ENCODE measurements at regions not wholly inside any gene's neighbourhood (a gene's known extent, or its start where the extent isn't known, plus 50 kb on each side); places are given as distances from the start of the nearest gene placed in this dataset.

DNA sequence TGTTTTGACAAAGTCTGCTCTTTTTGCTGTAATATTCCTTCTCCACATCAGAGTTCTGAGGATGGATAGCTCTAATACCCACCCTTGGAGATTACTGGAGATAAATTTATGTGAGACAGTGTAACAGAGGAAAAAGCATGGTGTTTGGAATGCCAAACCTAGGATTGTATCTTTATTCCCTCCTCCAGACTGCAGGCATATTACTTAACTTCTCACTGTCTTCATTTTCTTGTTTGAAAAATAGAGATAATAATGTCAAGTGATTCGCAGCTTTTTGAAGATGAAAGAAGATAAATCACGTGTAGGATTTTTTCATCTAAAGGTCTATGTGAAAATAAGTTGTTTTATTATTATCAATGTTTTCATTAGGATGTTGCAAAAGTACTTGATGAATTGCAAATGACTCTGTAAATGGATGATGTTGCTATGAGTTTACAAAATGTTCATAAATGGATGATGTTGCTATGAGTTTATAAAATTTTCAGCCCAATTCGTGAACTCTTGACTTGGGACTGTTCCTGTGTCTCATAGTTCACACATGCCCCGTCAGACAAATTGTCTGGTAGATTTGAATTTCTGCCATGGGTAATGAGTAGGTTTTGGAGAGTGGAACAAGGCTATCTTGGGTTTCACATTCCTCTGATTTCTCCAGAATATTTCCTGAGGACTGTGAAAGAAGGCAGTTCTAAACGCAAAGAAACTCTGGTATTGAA, 113.1 kb upstream of the IGFBP3 start:
- intact Hi-C loops (cut with micrococcal nuclease; ENCODE audit: unreplicated experiment) (no loop called here), in situ Hi-C loops (cut with MboI) (no loop called here)
- WGBS (ENCODE audit: insufficient coverage, insufficient replicate concordance, low lambda C conversion rate, missing lambda C conversion rate), result 10% methylated on average over 5 of the region's 5 CpGs
- no peak overlapping the region for H3K9ac ChIP-seq (ENCODE audit: control insufficient read depth, insufficient read depth, low read length)
- no peaks in the 10 kb centered on the region for H3K4me1 ChIP-seq (ENCODE audit: control insufficient read depth, insufficient read depth, low read length)
- H3K79me2 ChIP-seq (ENCODE audit: control insufficient read depth, insufficient read depth, low read length), result no peaks in the 10 kb centered on the region
- BruUV-seq (replicated peaks), result no TSS peak
- SMC1A ChIA-PET (ENCODE audit: uncharacterized antibody, unreplicated experiment), result no interaction called here
- FAIRE-seq, result no peak
- RAD21 ChIA-PET (ENCODE audit: unreplicated experiment), result no interaction called here
- H3K4me3 ChIP-seq, result no peak overlapping the region
- POLR2A ChIA-PET, result interaction anchor here (0.6 kb wide), 1 partner anchor 26 kb away, joined by 3 read pairs; no protein-coding TSS in a partner anchor
- H4K20me1 ChIP-seq (ENCODE audit: control insufficient read depth, insufficient read depth), result no peaks in the 10 kb centered on the region
- H3K36me3 ChIP-seq (ENCODE audit: control insufficient read depth in 2 of 2, insufficient read depth in 2 of 2, low read length in 1 of 2), result no peaks in the 10 kb centered on the region
- no peak for DNase-seq (ENCODE audit: low read depth, low spot score)
- H2AFZ ChIP-seq (ENCODE audit: control insufficient read depth, low read depth, low read length), result no peak overlapping the region
- H3K27me3 ChIP-seq (replicated peaks in 1 of 2; ENCODE audit: control insufficient read depth in 2 of 2, insufficient read depth in 2 of 2, low read length in 1 of 2), result no peaks in the 10 kb centered on the region
- no peak for ATAC-seq
- H3K9me3 ChIP-seq (replicated peaks; ENCODE audit: control insufficient read depth, insufficient read depth, low read length), result no peaks in the 10 kb centered on the region
- no peak overlapping the region for H3K4me2 ChIP-seq (ENCODE audit: control insufficient read depth, insufficient read depth)
- no peak overlapping the region for H3K27ac ChIP-seq (ENCODE audit: control insufficient read depth, insufficient read depth)
- CTCF ChIA-PET, result interaction anchor here (1.4 kb wide), 1 partner anchor 11 kb away, joined by 3 read pairs; no protein-coding TSS in a partner anchor
- no peak for TF ChIP-seq NFYA (IDR thresholded peaks at IDR 0.05; ENCODE audit: borderline replicate concordance, low read depth, low read length)
- no peak for TF ChIP-seq NFXL1 (IDR thresholded peaks at IDR 0.05; ENCODE audit: borderline replicate concordance)
- TF ChIP-seq NFYB (IDR thresholded peaks at IDR 0.05; ENCODE audit: insufficient read depth, low read depth, low read length), result no peak
- no peak for TF ChIP-seq STAT3 (IDR thresholded peaks at IDR 0.05; ENCODE audit: low read depth, low read length)
- TF ChIP-seq, protein P1, sequence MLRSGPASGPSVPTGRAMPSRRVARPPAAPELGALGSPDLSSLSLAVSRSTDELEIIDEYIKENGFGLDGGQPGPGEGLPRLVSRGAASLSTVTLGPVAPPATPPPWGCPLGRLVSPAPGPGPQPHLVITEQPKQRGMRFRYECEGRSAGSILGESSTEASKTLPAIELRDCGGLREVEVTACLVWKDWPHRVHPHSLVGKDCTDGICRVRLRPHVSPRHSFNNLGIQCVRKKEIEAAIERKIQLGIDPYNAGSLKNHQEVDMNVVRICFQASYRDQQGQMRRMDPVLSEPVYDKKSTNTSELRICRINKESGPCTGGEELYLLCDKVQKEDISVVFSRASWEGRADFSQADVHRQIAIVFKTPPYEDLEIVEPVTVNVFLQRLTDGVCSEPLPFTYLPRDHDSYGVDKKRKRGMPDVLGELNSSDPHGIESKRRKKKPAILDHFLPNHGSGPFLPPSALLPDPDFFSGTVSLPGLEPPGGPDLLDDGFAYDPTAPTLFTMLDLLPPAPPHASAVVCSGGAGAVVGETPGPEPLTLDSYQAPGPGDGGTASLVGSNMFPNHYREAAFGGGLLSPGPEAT (IDR thresholded peaks at IDR 0.05; ENCODE audit: low read depth), result no peak
- TF ChIP-seq SIN3A (IDR thresholded peaks at IDR 0.05; ENCODE audit: low read depth, low read length), result no peak
- TF ChIP-seq TCF7 (IDR thresholded peaks at IDR 0.05; ENCODE audit: borderline replicate concordance), result no peak
- TF ChIP-seq, protein P2, sequence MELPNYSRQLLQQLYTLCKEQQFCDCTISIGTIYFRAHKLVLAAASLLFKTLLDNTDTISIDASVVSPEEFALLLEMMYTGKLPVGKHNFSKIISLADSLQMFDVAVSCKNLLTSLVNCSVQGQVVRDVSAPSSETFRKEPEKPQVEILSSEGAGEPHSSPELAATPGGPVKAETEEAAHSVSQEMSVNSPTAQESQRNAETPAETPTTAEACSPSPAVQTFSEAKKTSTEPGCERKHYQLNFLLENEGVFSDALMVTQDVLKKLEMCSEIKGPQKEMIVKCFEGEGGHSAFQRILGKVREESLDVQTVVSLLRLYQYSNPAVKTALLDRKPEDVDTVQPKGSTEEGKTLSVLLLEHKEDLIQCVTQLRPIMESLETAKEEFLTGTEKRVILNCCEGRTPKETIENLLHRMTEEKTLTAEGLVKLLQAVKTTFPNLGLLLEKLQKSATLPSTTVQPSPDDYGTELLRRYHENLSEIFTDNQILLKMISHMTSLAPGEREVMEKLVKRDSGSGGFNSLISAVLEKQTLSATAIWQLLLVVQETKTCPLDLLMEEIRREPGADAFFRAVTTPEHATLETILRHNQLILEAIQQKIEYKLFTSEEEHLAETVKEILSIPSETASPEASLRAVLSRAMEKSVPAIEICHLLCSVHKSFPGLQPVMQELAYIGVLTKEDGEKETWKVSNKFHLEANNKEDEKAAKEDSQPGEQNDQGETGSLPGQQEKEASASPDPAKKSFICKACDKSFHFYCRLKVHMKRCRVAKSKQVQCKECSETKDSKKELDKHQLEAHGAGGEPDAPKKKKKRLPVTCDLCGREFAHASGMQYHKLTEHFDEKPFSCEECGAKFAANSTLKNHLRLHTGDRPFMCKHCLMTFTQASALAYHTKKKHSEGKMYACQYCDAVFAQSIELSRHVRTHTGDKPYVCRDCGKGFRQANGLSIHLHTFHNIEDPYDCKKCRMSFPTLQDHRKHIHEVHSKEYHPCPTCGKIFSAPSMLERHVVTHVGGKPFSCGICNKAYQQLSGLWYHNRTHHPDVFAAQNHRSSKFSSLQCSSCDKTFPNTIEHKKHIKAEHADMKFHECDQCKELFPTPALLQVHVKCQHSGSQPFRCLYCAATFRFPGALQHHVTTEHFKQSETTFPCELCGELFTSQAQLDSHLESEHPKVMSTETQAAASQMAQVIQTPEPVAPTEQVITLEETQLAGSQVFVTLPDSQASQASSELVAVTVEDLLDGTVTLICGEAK (IDR thresholded peaks at IDR 0.05; ENCODE audit: borderline replicate concordance), result no peak
- TF ChIP-seq, protein P3, sequence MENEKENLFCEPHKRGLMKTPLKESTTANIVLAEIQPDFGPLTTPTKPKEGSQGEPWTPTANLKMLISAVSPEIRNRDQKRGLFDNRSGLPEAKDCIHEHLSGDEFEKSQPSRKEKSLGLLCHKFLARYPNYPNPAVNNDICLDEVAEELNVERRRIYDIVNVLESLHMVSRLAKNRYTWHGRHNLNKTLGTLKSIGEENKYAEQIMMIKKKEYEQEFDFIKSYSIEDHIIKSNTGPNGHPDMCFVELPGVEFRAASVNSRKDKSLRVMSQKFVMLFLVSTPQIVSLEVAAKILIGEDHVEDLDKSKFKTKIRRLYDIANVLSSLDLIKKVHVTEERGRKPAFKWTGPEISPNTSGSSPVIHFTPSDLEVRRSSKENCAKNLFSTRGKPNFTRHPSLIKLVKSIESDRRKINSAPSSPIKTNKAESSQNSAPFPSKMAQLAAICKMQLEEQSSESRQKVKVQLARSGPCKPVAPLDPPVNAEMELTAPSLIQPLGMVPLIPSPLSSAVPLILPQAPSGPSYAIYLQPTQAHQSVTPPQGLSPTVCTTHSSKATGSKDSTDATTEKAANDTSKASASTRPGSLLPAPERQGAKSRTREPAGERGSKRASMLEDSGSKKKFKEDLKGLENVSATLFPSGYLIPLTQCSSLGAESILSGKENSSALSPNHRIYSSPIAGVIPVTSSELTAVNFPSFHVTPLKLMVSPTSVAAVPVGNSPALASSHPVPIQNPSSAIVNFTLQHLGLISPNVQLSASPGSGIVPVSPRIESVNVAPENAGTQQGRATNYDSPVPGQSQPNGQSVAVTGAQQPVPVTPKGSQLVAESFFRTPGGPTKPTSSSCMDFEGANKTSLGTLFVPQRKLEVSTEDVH (IDR thresholded peaks at IDR 0.05; ENCODE audit: low read depth, partially characterized antibody), result no peak
- TF ChIP-seq HDAC2 (IDR thresholded peaks at IDR 0.05), result no peak
- no peak for TF ChIP-seq ATF7 (IDR thresholded peaks at IDR 0.05; ENCODE audit: low read depth)
- no peak for TF ChIP-seq CHD4 (IDR thresholded peaks at IDR 0.05)
- TF ChIP-seq, protein P4, sequence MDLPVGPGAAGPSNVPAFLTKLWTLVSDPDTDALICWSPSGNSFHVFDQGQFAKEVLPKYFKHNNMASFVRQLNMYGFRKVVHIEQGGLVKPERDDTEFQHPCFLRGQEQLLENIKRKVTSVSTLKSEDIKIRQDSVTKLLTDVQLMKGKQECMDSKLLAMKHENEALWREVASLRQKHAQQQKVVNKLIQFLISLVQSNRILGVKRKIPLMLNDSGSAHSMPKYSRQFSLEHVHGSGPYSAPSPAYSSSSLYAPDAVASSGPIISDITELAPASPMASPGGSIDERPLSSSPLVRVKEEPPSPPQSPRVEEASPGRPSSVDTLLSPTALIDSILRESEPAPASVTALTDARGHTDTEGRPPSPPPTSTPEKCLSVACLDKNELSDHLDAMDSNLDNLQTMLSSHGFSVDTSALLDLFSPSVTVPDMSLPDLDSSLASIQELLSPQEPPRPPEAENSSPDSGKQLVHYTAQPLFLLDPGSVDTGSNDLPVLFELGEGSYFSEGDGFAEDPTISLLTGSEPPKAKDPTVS (IDR thresholded peaks at IDR 0.05; ENCODE audit: low read depth, low read length), result no peak
- TF ChIP-seq SMARCA5 (IDR thresholded peaks at IDR 0.05), result no peak
